K562 (cell line): ENCODE measurements at regions not wholly inside any gene's neighbourhood (a gene's known extent, or its start where the extent isn't known, plus 50 kb on each side); places are given as distances from the start of the nearest gene placed in this dataset.

Experiments used
- ATAC-seq: fragments of 200-7000 bp; cut with Tn5 transposase; 3 replicates; pipeline ENCODE4 v1.9.1; 2020; ENCODE audit warnings: moderate library complexity
- BruUV-seq: library from RNA; stranded (reverse); fragments of 400-500 nt; replicated peaks from 2 replicates; lab custom pipeline; 2021; lab: Mats Ljungman, UMichigan
- CTCF ChIA-PET: fragments of 300-600 bp; formaldehyde crosslinking; extraction: SDS; loops from one replicate; lab custom pipeline; 2021; ENCODE audit warnings: low intra/inter-chr PET ratio; lab: Yijun Ruan, JAX
- POLR2A ChIA-PET: fragments of 300-600, 350-650 bp; sonication (Branson Sonifier 250); formaldehyde crosslinking; extraction: SDS; loops from one replicate; lab custom pipeline; 2021; ENCODE audit warnings: antibody characterized with exemption, inconsistent platforms; lab: Yijun Ruan, JAX
- DNase-seq, 4 experiments: peaks; one replicate each; pipeline versions ENCODE4 v3.0.0 to v3.0.0-alpha.2; 2011 to 2018; ENCODE audit warnings: low spot score in 3 of 4, mixed read lengths in 3 of 4; ENCODE audit errors: extremely low read depth in 1 of 4
- FAIRE-seq: peaks from 2 replicates; lab custom pipeline; 2011; peaks lifted over from hg19 to GRCh38; lab: Jason Lieb, UNC
- H2AFZ ChIP-seq: 2 replicates; pipeline ENCODE4 v1.6.0; 2011; ENCODE audit warnings: low read depth, low read length, control low read depth, inconsistent platforms
- H3K27ac ChIP-seq: fragments of 200-600 bp; 3 replicates; pipeline ENCODE4 v1.8.0; 2011; ENCODE audit warnings: low read depth, mild to moderate bottlenecking, control low read depth, inconsistent platforms, low read length, moderate library complexity, mixed read lengths; ENCODE audit errors: extremely low read depth
- H3K27me3 ChIP-seq, 2 experiments: fragments of 300-600 bp in 1 of 2; 2 replicates in 1 of 2; 3 replicates in 1 of 2; pipeline versions ENCODE4 v1.6.0 to v1.8.0; 2011; ENCODE audit warnings: inconsistent platforms in 2 of 2, low read length in 2 of 2, mild to moderate bottlenecking in 1 of 2, mixed read lengths in 1 of 2, moderate library complexity in 1 of 2; ENCODE audit not compliant: control insufficient read depth in 2 of 2, insufficient read depth in 2 of 2
- H3K36me3 ChIP-seq: fragments of 300-600 bp; 3 replicates; pipeline ENCODE4 v1.8.0; 2011; ENCODE audit warnings: mild to moderate bottlenecking, low read length, inconsistent platforms; ENCODE audit not compliant: control insufficient read depth, insufficient read depth
- H3K4me1 ChIP-seq, 2 experiments: fragments of 200-600 bp in 1 of 2; replicated peaks in 1 of 2; 2 replicates in 1 of 2; 3 replicates in 1 of 2; pipeline versions ENCODE4 v1.5.1 to v1.8.0; 2011; ENCODE audit warnings: inconsistent platforms in 2 of 2, low read length in 2 of 2, mild to moderate bottlenecking in 1 of 2, mixed read lengths in 1 of 2, moderate library complexity in 1 of 2; ENCODE audit not compliant: control insufficient read depth in 2 of 2, insufficient read depth in 2 of 2
- H3K4me2 ChIP-seq: 2 replicates; pipeline ENCODE4 v1.6.1; 2011; ENCODE audit warnings: low read length, control low read depth, inconsistent platforms, mixed read lengths; ENCODE audit not compliant: insufficient read depth
- H3K4me3 ChIP-seq: fragments of 200-600 bp; sonication (generic), shearing (Covaris generic); 2 replicates; pipeline ENCODE4 v1.5.1; 2016; ENCODE audit warnings: control low read depth, inconsistent platforms
- H3K79me2 ChIP-seq: fragments of 200-600 bp; 3 replicates; pipeline ENCODE4 v1.8.0; 2011; ENCODE audit warnings: low read length, inconsistent platforms; ENCODE audit not compliant: control insufficient read depth, insufficient read depth
- H3K9ac ChIP-seq, 2 experiments: 2 replicates each; pipeline versions ENCODE4 v1.6.0 to v1.6.1; 2011; ENCODE audit warnings: low read depth in 2 of 2, low read length in 2 of 2, control low read depth in 1 of 2, inconsistent platforms in 1 of 2, mild to moderate bottlenecking in 1 of 2, mixed read lengths in 1 of 2; ENCODE audit not compliant: insufficient read depth in 1 of 2
- H3K9me1 ChIP-seq: one replicate; pipeline ENCODE4 v1.6.0; 2011; ENCODE audit warnings: inconsistent platforms, mild to moderate bottlenecking, low read length, moderate library complexity; ENCODE audit not compliant: control insufficient read depth, insufficient read depth
- H3K9me3 ChIP-seq: replicated peaks from 2 replicates; pipeline ENCODE4 v1.5.1; 2011; ENCODE audit warnings: low read depth, low read length, inconsistent platforms; ENCODE audit not compliant: control insufficient read depth, insufficient read depth
- H4K20me1 ChIP-seq: replicated peaks from 2 replicates; pipeline ENCODE4 v1.6.1; 2011; ENCODE audit warnings: low read length, inconsistent platforms, mixed read lengths; ENCODE audit not compliant: control insufficient read depth, insufficient read depth
- ASH1L ChIP-seq: fragments of 450-650 bp; IDR thresholded peaks from 2 replicates; pipeline ENCODE4 v1.6.1; 2018; ENCODE audit warnings: borderline replicate concordance, mild to moderate bottlenecking, low read depth; ENCODE audit not compliant: partially characterized antibody
- CHD2 ChIP-seq: IDR thresholded peaks from 2 replicates; pipeline ENCODE4 v1.6.1; 2011; ENCODE audit warnings: low read depth, low read length
- EHMT2 ChIP-seq: fragments of 450-650 bp; IDR thresholded peaks from 2 replicates; pipeline ENCODE4 v1.6.1; 2018; ENCODE audit warnings: antibody characterized with exemption
- FOS ChIP-seq: IDR thresholded peaks from 3 replicates; pipeline ENCODE4 v1.6.1; 2011; ENCODE audit not compliant: insufficient read length; ENCODE audit errors: extremely low read depth
- HEY1 ChIP-seq: fragments of 250-450 bp; sonication (Bioruptor Pico); IDR thresholded peaks from 2 replicates; pipeline ENCODE4 v1.5.0; 2020; ENCODE audit warnings: mild to moderate bottlenecking, moderate library complexity, borderline replicate concordance
- JUNB ChIP-seq: fragments of 450-650 bp; formaldehyde crosslinking; conservative IDR thresholded peaks from 2 replicates; pipeline ENCODE4 v1.4.0; 2020; ENCODE audit warnings: mild to moderate bottlenecking
- KLF16 ChIP-seq: IDR thresholded peaks from 2 replicates; pipeline ENCODE4 v1.6.1; 2016; ENCODE audit warnings: antibody characterized with exemption
- NONO ChIP-seq, 2 experiments: fragments of 200-400 bp in 1 of 2; fragments of 450-650 bp in 1 of 2; formaldehyde crosslinking in 1 of 2; IDR thresholded peaks; 2 replicates each; pipeline ENCODE4 v1.6.1; 2017; ENCODE audit warnings: low read depth in 2 of 2, mild to moderate bottlenecking in 2 of 2, moderate library complexity in 2 of 2, low read length in 1 of 2
- NR3C1 ChIP-seq: sonication (generic); formaldehyde crosslinking; IDR thresholded peaks from 2 replicates; pipeline ENCODE4 v1.8.1; 2022; ENCODE audit warnings: missing genetic modification reagents
- TBL1XR1 ChIP-seq, 2 experiments: IDR thresholded peaks; 2 replicates each; pipeline ENCODE4 v1.6.1; 2012; ENCODE audit warnings: improper control_type of control experiment in 2 of 2, low read length in 2 of 2, mild to moderate bottlenecking in 1 of 2
- TEAD1 ChIP-seq, 2 experiments: fragments of 450-650 bp in 1 of 2; sonication (generic) in 1 of 2; formaldehyde crosslinking; IDR thresholded peaks; 2 replicates each; pipeline versions ENCODE4 v1.4.0 to v1.8.0; 2020 to 2022; ENCODE audit warnings: mild to moderate bottlenecking in 2 of 2, missing genetic modification reagents in 1 of 2
- ZNF586 ChIP-seq: fragments of 450-650 bp; formaldehyde crosslinking; conservative IDR thresholded peaks from 2 replicates; pipeline ENCODE4 v1.4.0; 2020; ENCODE audit warnings: mild to moderate bottlenecking, moderate library complexity
- ZNF644 ChIP-seq: fragments of 200-800 bp; sonication (Bioruptor generic); IDR thresholded peaks from 2 replicates; pipeline ENCODE4 v1.6.1; 2016; ENCODE audit warnings: low read depth, missing genetic modification characterization, missing compliant biosample characterization
- ZNF695 ChIP-seq: fragments of 450-650 bp; formaldehyde crosslinking; IDR thresholded peaks from 2 replicates; pipeline ENCODE4 v1.4.0; 2020; ENCODE audit warnings: mild to moderate bottlenecking, moderate library complexity
- whole genome bisulfite sequencing: fragments of 100-300 bp; shearing (Covaris generic); methylation state at CpG from one replicate; pipeline ENCODE4 v1.1.6; 2016; ENCODE audit warnings: low coverage, mixed read lengths; ENCODE audit not compliant: insufficient coverage; ENCODE audit errors: missing lambda C conversion rate; 5-methylcytosine and 5-hydroxymethylcytosine counted together
- in situ Hi-C: fragments of 300-500 bp; cut with MboI; formaldehyde crosslinking; loops from 4 replicates; pipeline ENCODE4 v1.15.0; 2018; ENCODE audit warnings: inconsistent platforms, mixed read lengths
- intact Hi-C: fragments of 100-400 bp; cut with micrococcal nuclease; formaldehyde crosslinking; loops from 2 replicates; pipeline ENCODE4 v1.14.2; 2022
- TF ChIP-seq, protein P1 (sequence below): fragments of 200-400 bp; formaldehyde crosslinking; IDR thresholded peaks from 2 replicates; pipeline ENCODE4 v1.6.1; 2017; ENCODE audit warnings: mild to moderate bottlenecking, low read depth, low read length, moderate library complexity

DNA sequence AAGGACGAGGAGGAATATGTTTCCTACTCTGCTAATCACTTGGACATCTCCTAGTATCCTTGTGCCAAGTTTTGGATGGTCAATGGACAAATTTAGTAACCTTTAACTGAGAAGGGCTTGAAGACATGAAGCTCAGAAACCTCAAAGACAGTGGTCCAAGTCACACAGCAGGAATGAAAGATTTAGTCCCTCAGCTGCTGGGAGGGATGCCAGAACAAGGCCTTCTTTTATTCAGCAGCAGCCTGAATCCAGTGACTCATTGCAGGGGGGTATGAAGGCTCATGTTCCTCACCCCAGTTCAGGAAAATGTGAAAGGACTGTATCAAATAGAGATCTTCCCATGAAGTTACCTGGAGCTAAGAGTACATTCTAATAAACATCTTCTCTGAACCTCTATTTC is 214.9 kb upstream of the UGT8 start:
- WGBS = 6% methylated on average over 1 of the region's 1 CpG
- Histone ChIP-seq H3K9me3 (no peaks in the 10 kb centered on the region), H3K9ac (no peak overlapping the region), H3K27ac (no peak overlapping the region), H4K20me1 (no peaks in the 10 kb centered on the region), H3K4me2 (no peak overlapping the region), H3K36me3 (no peaks in the 10 kb centered on the region), H3K4me1 (no peaks in the 10 kb centered on the region), H3K79me2 (no peaks in the 10 kb centered on the region), H3K4me3 (no peak overlapping the region)
- POLR2A ChIA-PET = no interaction called here
- no peak for FAIRE-seq
- intact Hi-C loops = loop anchor here (2.0 to 10.0 kb wide), 2 partner anchors 989 to 1109 kb away; no protein-coding TSS in a partner anchor
- no TSS peak for BruUV-seq
- TF ChIP-seq TBL1XR1 (IDR thresholded peaks at IDR 0.05; ENCODE audit: low read length in 2 of 2) (no peak), TEAD1 (CRISPR knock-in tag; IDR thresholded peaks at IDR 0.05) (no peak), HEY1 (no peak), CHD2 (no peak), KLF16 (no peak), ZNF586 (CRISPR knock-in tag) (no peak), EHMT2 (no peak), NR3C1 (CRISPR knock-in tag) (no peak), ZNF644 (tag) (no peak), FOS (no peak), NONO (IDR thresholded peaks at IDR 0.05; ENCODE audit: low read depth in 2 of 2, low read length in 1 of 2) (no peak), ASH1L (no peak), JUNB (CRISPR knock-in tag) (no peak), ZNF695 (no peak)
- TF ChIP-seq, protein P1, sequence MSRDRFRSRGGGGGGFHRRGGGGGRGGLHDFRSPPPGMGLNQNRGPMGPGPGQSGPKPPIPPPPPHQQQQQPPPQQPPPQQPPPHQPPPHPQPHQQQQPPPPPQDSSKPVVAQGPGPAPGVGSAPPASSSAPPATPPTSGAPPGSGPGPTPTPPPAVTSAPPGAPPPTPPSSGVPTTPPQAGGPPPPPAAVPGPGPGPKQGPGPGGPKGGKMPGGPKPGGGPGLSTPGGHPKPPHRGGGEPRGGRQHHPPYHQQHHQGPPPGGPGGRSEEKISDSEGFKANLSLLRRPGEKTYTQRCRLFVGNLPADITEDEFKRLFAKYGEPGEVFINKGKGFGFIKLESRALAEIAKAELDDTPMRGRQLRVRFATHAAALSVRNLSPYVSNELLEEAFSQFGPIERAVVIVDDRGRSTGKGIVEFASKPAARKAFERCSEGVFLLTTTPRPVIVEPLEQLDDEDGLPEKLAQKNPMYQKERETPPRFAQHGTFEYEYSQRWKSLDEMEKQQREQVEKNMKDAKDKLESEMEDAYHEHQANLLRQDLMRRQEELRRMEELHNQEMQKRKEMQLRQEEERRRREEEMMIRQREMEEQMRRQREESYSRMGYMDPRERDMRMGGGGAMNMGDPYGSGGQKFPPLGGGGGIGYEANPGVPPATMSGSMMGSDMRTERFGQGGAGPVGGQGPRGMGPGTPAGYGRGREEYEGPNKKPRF = no peak
- TF ChIP-seq, all 486 proteins: peak for 0
- in situ Hi-C loops = loop anchor here (25.0 kb wide), 1 partner anchor 971 kb away; no protein-coding TSS in a partner anchor
- Histone ChIP-seq H3K9me1 (no peaks in the 10 kb centered on the region), H2AFZ (no peak overlapping the region), H3K27me3 (no peaks in the 10 kb centered on the region)
- ATAC-seq = no peak
- no peak for DNase-seq
- CTCF ChIA-PET = interaction anchor here (1.5 kb wide), 1 partner anchor 311 kb away, joined by 6 read pairs; no protein-coding TSS in a partner anchor
